K562 (cell line): ENCODE measurements at regions not wholly inside any gene's neighbourhood (a gene's known extent, or its start where the extent isn't known, plus 50 kb on each side); places are given as distances from the start of the nearest gene placed in this dataset.

Source experiments
- ATAC-seq: fragments of 200-7000 bp; cut with Tn5 transposase; 3 replicates; pipeline ENCODE4 v1.9.1; 2020; ENCODE audit warnings: moderate library complexity
- BruUV-seq: library from RNA; stranded (reverse); fragments of 400-500 nt; replicated peaks from 2 replicates; lab custom pipeline; 2021; lab: Mats Ljungman, UMichigan
- CTCF ChIA-PET: fragments of 300-600 bp; formaldehyde crosslinking; extraction: SDS; loops from one replicate; lab custom pipeline; 2021; ENCODE audit warnings: low intra/inter-chr PET ratio; lab: Yijun Ruan, JAX
- POLR2A ChIA-PET: fragments of 300-600, 350-650 bp; sonication (Branson Sonifier 250); formaldehyde crosslinking; extraction: SDS; loops from one replicate; lab custom pipeline; 2021; ENCODE audit warnings: antibody characterized with exemption, inconsistent platforms; lab: Yijun Ruan, JAX
- DNase-seq, 4 experiments: peaks; one replicate each; pipeline versions ENCODE4 v3.0.0 to v3.0.0-alpha.2; 2011 to 2018; ENCODE audit warnings: low spot score in 3 of 4, mixed read lengths in 3 of 4; ENCODE audit errors: extremely low read depth in 1 of 4
- FAIRE-seq: peaks from 2 replicates; lab custom pipeline; 2011; peaks lifted over from hg19 to GRCh38; lab: Jason Lieb, UNC
- H2AFZ ChIP-seq: 2 replicates; pipeline ENCODE4 v1.6.0; 2011; ENCODE audit warnings: low read depth, low read length, control low read depth, inconsistent platforms
- H3K27ac ChIP-seq: fragments of 200-600 bp; 3 replicates; pipeline ENCODE4 v1.8.0; 2011; ENCODE audit warnings: low read depth, mild to moderate bottlenecking, control low read depth, inconsistent platforms, low read length, moderate library complexity, mixed read lengths; ENCODE audit errors: extremely low read depth
- H3K27me3 ChIP-seq, 2 experiments: fragments of 300-600 bp in 1 of 2; 2 replicates in 1 of 2; 3 replicates in 1 of 2; pipeline versions ENCODE4 v1.6.0 to v1.8.0; 2011; ENCODE audit warnings: inconsistent platforms in 2 of 2, low read length in 2 of 2, mild to moderate bottlenecking in 1 of 2, mixed read lengths in 1 of 2, moderate library complexity in 1 of 2; ENCODE audit not compliant: control insufficient read depth in 2 of 2, insufficient read depth in 2 of 2
- H3K36me3 ChIP-seq: fragments of 300-600 bp; 3 replicates; pipeline ENCODE4 v1.8.0; 2011; ENCODE audit warnings: mild to moderate bottlenecking, low read length, inconsistent platforms; ENCODE audit not compliant: control insufficient read depth, insufficient read depth
- H3K4me1 ChIP-seq, 2 experiments: fragments of 200-600 bp in 1 of 2; replicated peaks in 1 of 2; 2 replicates in 1 of 2; 3 replicates in 1 of 2; pipeline versions ENCODE4 v1.5.1 to v1.8.0; 2011; ENCODE audit warnings: inconsistent platforms in 2 of 2, low read length in 2 of 2, mild to moderate bottlenecking in 1 of 2, mixed read lengths in 1 of 2, moderate library complexity in 1 of 2; ENCODE audit not compliant: control insufficient read depth in 2 of 2, insufficient read depth in 2 of 2
- H3K4me2 ChIP-seq: 2 replicates; pipeline ENCODE4 v1.6.1; 2011; ENCODE audit warnings: low read length, control low read depth, inconsistent platforms, mixed read lengths; ENCODE audit not compliant: insufficient read depth
- H3K4me3 ChIP-seq: fragments of 200-600 bp; sonication (generic), shearing (Covaris generic); 2 replicates; pipeline ENCODE4 v1.5.1; 2016; ENCODE audit warnings: control low read depth, inconsistent platforms
- H3K79me2 ChIP-seq: fragments of 200-600 bp; 3 replicates; pipeline ENCODE4 v1.8.0; 2011; ENCODE audit warnings: low read length, inconsistent platforms; ENCODE audit not compliant: control insufficient read depth, insufficient read depth
- H3K9ac ChIP-seq, 2 experiments: 2 replicates each; pipeline versions ENCODE4 v1.6.0 to v1.6.1; 2011; ENCODE audit warnings: low read depth in 2 of 2, low read length in 2 of 2, control low read depth in 1 of 2, inconsistent platforms in 1 of 2, mild to moderate bottlenecking in 1 of 2, mixed read lengths in 1 of 2; ENCODE audit not compliant: insufficient read depth in 1 of 2
- H3K9me1 ChIP-seq: one replicate; pipeline ENCODE4 v1.6.0; 2011; ENCODE audit warnings: inconsistent platforms, mild to moderate bottlenecking, low read length, moderate library complexity; ENCODE audit not compliant: control insufficient read depth, insufficient read depth
- H3K9me3 ChIP-seq: replicated peaks from 2 replicates; pipeline ENCODE4 v1.5.1; 2011; ENCODE audit warnings: low read depth, low read length, inconsistent platforms; ENCODE audit not compliant: control insufficient read depth, insufficient read depth
- H4K20me1 ChIP-seq: replicated peaks from 2 replicates; pipeline ENCODE4 v1.6.1; 2011; ENCODE audit warnings: low read length, inconsistent platforms, mixed read lengths; ENCODE audit not compliant: control insufficient read depth, insufficient read depth
- BCL6 ChIP-seq: fragments of 250-450 bp; sonication (Bioruptor Pico); IDR thresholded peaks from 2 replicates; pipeline ENCODE4 v1.4.0; 2020
- CEBPZ ChIP-seq: fragments of 150-350 bp; IDR thresholded peaks from 2 replicates; pipeline ENCODE4 v1.6.1; 2014; ENCODE audit warnings: low read depth, mild to moderate bottlenecking, low read length, borderline replicate concordance
- DMBX1 ChIP-seq: fragments of 250-450 bp; sonication (Bioruptor Pico); IDR thresholded peaks from 2 replicates; pipeline ENCODE4 v1.8.0; 2022; ENCODE audit warnings: inconsistent platforms, mild to moderate bottlenecking, moderate library complexity, borderline replicate concordance
- EP400 ChIP-seq: fragments of 450-650 bp; IDR thresholded peaks from 2 replicates; pipeline ENCODE4 v1.6.1; 2017; ENCODE audit warnings: antibody characterized with exemption, mild to moderate bottlenecking, moderate library complexity
- HOMEZ ChIP-seq: fragments of 250-450 bp; sonication (Bioruptor Pico); IDR thresholded peaks from 2 replicates; pipeline ENCODE4 v1.4.0; 2020; ENCODE audit warnings: mild to moderate bottlenecking, moderate library complexity
- MEF2D ChIP-seq: conservative IDR thresholded peaks from 2 replicates; pipeline ENCODE4 v1.6.1; 2016; ENCODE audit warnings: low read depth, missing genetic modification characterization, missing compliant biosample characterization
- MYC ChIP-seq, 2 experiments: fragments of 250-450 bp in 1 of 2; sonication (Bioruptor Pico) in 1 of 2; IDR thresholded peaks; 2 replicates each; pipeline versions ENCODE4 v1.5.1 to v1.6.1; 2012 to 2021; ENCODE audit warnings: low read depth in 2 of 2, borderline replicate concordance in 1 of 2, improper control_type of control experiment in 1 of 2, low read length in 1 of 2, mild to moderate bottlenecking in 1 of 2, moderate library complexity in 1 of 2
- SNRNP70 ChIP-seq: fragments of 200-400 bp; formaldehyde crosslinking; optimal IDR thresholded peaks from 2 replicates; pipeline ENCODE3; 2017; ENCODE audit warnings: low read depth, low read length
- TCF3 ChIP-seq: sonication (generic); formaldehyde crosslinking; IDR thresholded peaks from 2 replicates; pipeline ENCODE4 v1.4.0; 2020; ENCODE audit warnings: mild to moderate bottlenecking, missing genetic modification reagents
- ZFP1 ChIP-seq: fragments of 450-650 bp; formaldehyde crosslinking; IDR thresholded peaks from 2 replicates; pipeline ENCODE4 v1.4.0; 2020; ENCODE audit warnings: mild to moderate bottlenecking, mixed read lengths
- ZNF239 ChIP-seq: fragments of 250-450 bp; sonication (Bioruptor Pico); IDR thresholded peaks from 2 replicates; pipeline ENCODE4 v1.4.0; 2020; ENCODE audit warnings: mild to moderate bottlenecking
- ZNF75A ChIP-seq: fragments of 450-650 bp; formaldehyde crosslinking; IDR thresholded peaks from 2 replicates; pipeline ENCODE4 v1.4.0; 2020; ENCODE audit warnings: mild to moderate bottlenecking
- WGBS: fragments of 100-300 bp; shearing (Covaris generic); methylation state at CpG from one replicate; pipeline ENCODE4 v1.1.6; 2016; ENCODE audit warnings: low coverage, mixed read lengths; ENCODE audit not compliant: insufficient coverage; ENCODE audit errors: missing lambda C conversion rate; 5-methylcytosine and 5-hydroxymethylcytosine counted together
- in situ Hi-C: fragments of 300-500 bp; cut with MboI; formaldehyde crosslinking; loops from 4 replicates; pipeline ENCODE4 v1.15.0; 2018; ENCODE audit warnings: inconsistent platforms, mixed read lengths
- intact Hi-C: fragments of 100-400 bp; cut with micrococcal nuclease; formaldehyde crosslinking; loops from 2 replicates; pipeline ENCODE4 v1.14.2; 2022
- TF ChIP-seq, protein P1 (sequence below): fragments of 450-650 bp; IDR thresholded peaks from 2 replicates; pipeline ENCODE4 v1.6.1; 2016
- TF ChIP-seq, protein P2 (sequence below): fragments of 250-450 bp; sonication (Bioruptor Pico); IDR thresholded peaks from 2 replicates; pipeline ENCODE4 v1.6.1; 2021; ENCODE audit warnings: mild to moderate bottlenecking

GRCh38 chr1:83769072-83769471 is 229.9 kb downstream of the TTLL7 start (continued):
- TF ChIP-seq CEBPZ (no peak), BCL6 (no peak)
- TF ChIP-seq, all 486 proteins: peak for 0

DNA sequence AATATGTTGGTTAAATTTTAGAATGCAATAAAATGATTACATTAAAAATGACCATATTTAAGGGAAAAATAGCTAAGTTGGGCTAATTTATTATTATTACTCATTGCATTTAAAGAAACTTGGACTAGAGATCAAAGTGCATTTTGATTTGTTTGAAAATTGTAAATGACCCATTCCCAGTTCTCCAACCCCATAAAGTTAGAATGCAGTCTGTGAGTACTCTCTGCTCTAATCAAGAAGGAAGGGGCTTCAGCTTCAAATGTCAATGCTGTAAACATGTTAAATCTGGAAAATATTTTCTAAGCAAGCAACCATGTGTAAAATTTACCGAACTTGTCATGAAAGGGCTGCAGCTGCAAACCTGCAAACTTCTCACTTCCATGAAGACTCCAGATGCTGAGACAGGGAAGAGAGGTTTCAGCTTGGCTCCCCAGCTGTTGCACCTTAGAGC is 232.7 kb downstream of the TTLL7 start:
- DNase-seq (no peak), FAIRE-seq (no peak), ATAC-seq (no peak)
- in situ Hi-C loops, result no loop called here
- ChIA-PET CTCF (no interaction called here), POLR2A (no interaction called here)
- H3K4me2 ChIP-seq, result no peak overlapping the region
- no peaks in the 10 kb centered on the region for H3K79me2 ChIP-seq
- no peak overlapping the region for H3K9ac ChIP-seq
- 0% methylated on average over 1 of the region's 1 CpG for WGBS
- BruUV-seq, result no TSS peak
- H3K27me3 ChIP-seq, result no peaks in the 10 kb centered on the region
- H3K9me3 ChIP-seq, result no peaks in the 10 kb centered on the region
- H2AFZ ChIP-seq, result no peak overlapping the region
- no peaks in the 10 kb centered on the region for H3K4me1 ChIP-seq
- no peaks in the 10 kb centered on the region for H3K9me1 ChIP-seq
- no peak overlapping the region for H3K4me3 ChIP-seq
- H3K27ac ChIP-seq, result no peak overlapping the region
- H4K20me1 ChIP-seq, result no peaks in the 10 kb centered on the region
- intact Hi-C loops, result no loop called here
- no peaks in the 10 kb centered on the region for H3K36me3 ChIP-seq
- TF ChIP-seq HOMEZ (CRISPR knock-in tag) (no peak), MEF2D (no peak), EP400 (no peak), TCF3 (CRISPR knock-in tag) (no peak), ZNF239 (CRISPR knock-in tag) (no peak), ZFP1 (no peak), SNRNP70 (no peak), DMBX1 (CRISPR knock-in tag) (no peak), ZNF75A (no peak), MYC (IDR thresholded peaks at IDR 0.05; ENCODE audit: low read depth, low read length) (no peak), MYC (CRISPR knock-in tag; IDR thresholded peaks at IDR 0.05; ENCODE audit: borderline replicate concordance, low read depth) (no peak)
- TF ChIP-seq, protein P1, sequence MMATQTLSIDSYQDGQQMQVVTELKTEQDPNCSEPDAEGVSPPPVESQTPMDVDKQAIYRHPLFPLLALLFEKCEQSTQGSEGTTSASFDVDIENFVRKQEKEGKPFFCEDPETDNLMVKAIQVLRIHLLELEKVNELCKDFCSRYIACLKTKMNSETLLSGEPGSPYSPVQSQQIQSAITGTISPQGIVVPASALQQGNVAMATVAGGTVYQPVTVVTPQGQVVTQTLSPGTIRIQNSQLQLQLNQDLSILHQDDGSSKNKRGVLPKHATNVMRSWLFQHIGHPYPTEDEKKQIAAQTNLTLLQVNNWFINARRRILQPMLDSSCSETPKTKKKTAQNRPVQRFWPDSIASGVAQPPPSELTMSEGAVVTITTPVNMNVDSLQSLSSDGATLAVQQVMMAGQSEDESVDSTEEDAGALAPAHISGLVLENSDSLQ, result no peak
- TF ChIP-seq, protein P2, sequence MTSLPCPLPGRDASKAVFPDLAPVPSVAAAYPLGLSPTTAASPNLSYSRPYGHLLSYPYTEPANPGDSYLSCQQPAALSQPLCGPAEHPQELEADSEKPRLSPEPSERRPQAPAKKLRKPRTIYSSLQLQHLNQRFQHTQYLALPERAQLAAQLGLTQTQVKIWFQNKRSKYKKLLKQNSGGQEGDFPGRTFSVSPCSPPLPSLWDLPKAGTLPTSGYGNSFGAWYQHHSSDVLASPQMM, result no peak
